ENCODE measurements at regions not wholly inside any gene's neighbourhood (a gene's known extent, or its start where the extent isn't known, plus 50 kb on each side); places are given as distances from the start of the nearest gene placed in this dataset.

GRCh38 chr3:28067014-28067413 is 174.4 kb upstream of the CMC1 start:
- Histone ChIP-seq H3K36me3 (no peaks in the 10 kb centered on the region), H3K27ac (no peak overlapping the region), H3K27me3 (no peaks in the 10 kb centered on the region), H3K4me3 (no peak overlapping the region), H3K4me1 (no peaks in the 10 kb centered on the region), H3K9me3 (peaks cover 0 to 21% (median 0%) of the 10 kb centered on the region in 3 donors)
- WGBS, 2 donors (ENCODE audit: low coverage in 1 of 2) = 83 to 92% methylated on average over 2 of the region's 2 CpGs
- no peak for TF ChIP-seq POLR2A (IDR thresholded peaks at IDR 0.05)
- no peak for TF ChIP-seq CTCF (IDR thresholded peaks at IDR 0.05)
- TF ChIP-seq EP300 (IDR thresholded peaks at IDR 0.05) = no peak
- ATAC-seq = no peak

GRCh38 chr3:28068342-28068741 is 173.1 kb upstream of the CMC1 start:
- TF ChIP-seq CTCF (IDR thresholded peaks at IDR 0.05) (no peak), POLR2AphosphoS5 (IDR thresholded peaks at IDR 0.05) (no peak), POLR2A (IDR thresholded peaks at IDR 0.05) (no peak), EP300 (IDR thresholded peaks at IDR 0.05) (no peak)
- no peaks in the 10 kb centered on the region for H3K27me3 ChIP-seq
- no peak for ATAC-seq
- H3K9me3 ChIP-seq = peaks cover 0 to 21% (median 0%) of the 10 kb centered on the region in 3 donors
- no peaks in the 10 kb centered on the region for H3K36me3 ChIP-seq
- no peak overlapping the region for H3K27ac ChIP-seq
- 41 to 48% methylated on average over 2 of the region's 2 CpGs for WGBS, 2 donors (ENCODE audit: low coverage in 1 of 2)
- no peak overlapping the region for H3K4me3 ChIP-seq
- no peaks in the 10 kb centered on the region for H3K4me1 ChIP-seq

GRCh38 chr3:28069438-28069837 is 172.0 kb upstream of the CMC1 start:
- H3K4me3 ChIP-seq = no peak overlapping the region
- ATAC-seq = no peak
- no peaks in the 10 kb centered on the region for H3K36me3 ChIP-seq
- H3K4me1 ChIP-seq = no peaks in the 10 kb centered on the region
- no peak overlapping the region for H3K27ac ChIP-seq
- TF ChIP-seq POLR2AphosphoS5 (IDR thresholded peaks at IDR 0.05) = no peak
- TF ChIP-seq EP300 (IDR thresholded peaks at IDR 0.05) = no peak
- TF ChIP-seq CTCF (IDR thresholded peaks at IDR 0.05) = no peak
- no peak for TF ChIP-seq POLR2A (IDR thresholded peaks at IDR 0.05)
- H3K9me3 ChIP-seq = peaks cover 0 to 21% (median 0%) of the 10 kb centered on the region in 3 donors
- WGBS, 2 donors (ENCODE audit: low coverage in 1 of 2) = 73 to 85% methylated on average over 4 to 6 of the region's 7 CpGs
- H3K27me3 ChIP-seq = no peaks in the 10 kb centered on the region

GRCh38 chr3:28076246-28076645 is 165.2 kb upstream of the CMC1 start:
- 89 to 100% methylated on average over 1 of the region's 1 CpG for WGBS, 2 donors (ENCODE audit: low coverage in 1 of 2)
- no peak overlapping the region for H3K27ac ChIP-seq
- no peaks in the 10 kb centered on the region for H3K4me1 ChIP-seq

More at GRCh38 chr3:28076246-28076645, 165.2 kb upstream of the CMC1 start:
- Histone ChIP-seq H3K4me3 (no peak overlapping the region), H3K36me3 (no peaks in the 10 kb centered on the region), H3K9me3 (no peaks in the 10 kb centered on the region), H3K27me3 (no peaks in the 10 kb centered on the region)
- ATAC-seq = no peak
- no peak for TF ChIP-seq CTCF (IDR thresholded peaks at IDR 0.05)
- TF ChIP-seq POLR2AphosphoS5 (IDR thresholded peaks at IDR 0.05) = no peak
- TF ChIP-seq POLR2A (IDR thresholded peaks at IDR 0.05) = no peak
- no peak for TF ChIP-seq EP300 (IDR thresholded peaks at IDR 0.05)
